ENCODE measurements at regions not wholly inside any gene's neighbourhood (a gene's known extent, or its start where the extent isn't known, plus 50 kb on each side); places are given as distances from the start of the nearest gene placed in this dataset.
"Not testable (repeated sequence)": the region's sequence is repeated elsewhere in the genome, so short reads cannot be mapped to it uniquely, and the experiment has no call there.

DNA sequence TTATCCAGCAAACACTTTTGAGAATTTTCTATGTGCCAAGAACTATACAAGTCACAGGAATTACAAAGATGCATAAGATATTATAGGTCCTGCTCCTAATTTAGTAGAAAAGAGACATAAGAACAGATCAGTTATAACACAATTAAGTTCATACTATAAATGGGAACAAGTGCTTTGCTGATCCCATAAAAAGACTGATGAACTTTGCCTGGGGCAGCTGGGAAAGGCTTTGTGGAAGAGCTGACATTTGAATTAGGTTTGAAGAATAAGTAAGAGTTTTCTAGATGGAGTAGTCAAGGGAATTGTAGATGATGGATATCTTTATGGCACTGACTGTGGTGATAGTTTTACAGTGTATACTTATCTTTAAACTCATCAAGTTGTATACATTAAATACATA is 76.5 kb downstream of the VCAM1 start:
- TF ChIP-seq POLR2A (IDR thresholded peaks at IDR 0.05) = no peak
- TF ChIP-seq POLR2AphosphoS5 (IDR thresholded peaks at IDR 0.05) = no peak
- no peak for TF ChIP-seq EP300 (IDR thresholded peaks at IDR 0.05)
- TF ChIP-seq, protein P1, sequence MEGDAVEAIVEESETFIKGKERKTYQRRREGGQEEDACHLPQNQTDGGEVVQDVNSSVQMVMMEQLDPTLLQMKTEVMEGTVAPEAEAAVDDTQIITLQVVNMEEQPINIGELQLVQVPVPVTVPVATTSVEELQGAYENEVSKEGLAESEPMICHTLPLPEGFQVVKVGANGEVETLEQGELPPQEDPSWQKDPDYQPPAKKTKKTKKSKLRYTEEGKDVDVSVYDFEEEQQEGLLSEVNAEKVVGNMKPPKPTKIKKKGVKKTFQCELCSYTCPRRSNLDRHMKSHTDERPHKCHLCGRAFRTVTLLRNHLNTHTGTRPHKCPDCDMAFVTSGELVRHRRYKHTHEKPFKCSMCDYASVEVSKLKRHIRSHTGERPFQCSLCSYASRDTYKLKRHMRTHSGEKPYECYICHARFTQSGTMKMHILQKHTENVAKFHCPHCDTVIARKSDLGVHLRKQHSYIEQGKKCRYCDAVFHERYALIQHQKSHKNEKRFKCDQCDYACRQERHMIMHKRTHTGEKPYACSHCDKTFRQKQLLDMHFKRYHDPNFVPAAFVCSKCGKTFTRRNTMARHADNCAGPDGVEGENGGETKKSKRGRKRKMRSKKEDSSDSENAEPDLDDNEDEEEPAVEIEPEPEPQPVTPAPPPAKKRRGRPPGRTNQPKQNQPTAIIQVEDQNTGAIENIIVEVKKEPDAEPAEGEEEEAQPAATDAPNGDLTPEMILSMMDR (IDR thresholded peaks at IDR 0.05) = no peak
- DNase-seq = no peak
- no peak overlapping the region for H3K27ac ChIP-seq
- peaks cover 0 to 9% (median 4%) of the 10 kb centered on the region in 4 donors for H3K9me3 ChIP-seq
- no peaks in the 10 kb centered on the region for H3K36me3 ChIP-seq
- H3K4me1 ChIP-seq = peaks cover 0 to 9% (median 0%) of the 10 kb centered on the region in 4 donors
- H3K4me3 ChIP-seq = no peak overlapping the region
- intact Hi-C loops (cut with DNase I; ENCODE audit: low total_unique reads) = no loop called here
- H3K27me3 ChIP-seq = no peaks in the 10 kb centered on the region

DNA sequence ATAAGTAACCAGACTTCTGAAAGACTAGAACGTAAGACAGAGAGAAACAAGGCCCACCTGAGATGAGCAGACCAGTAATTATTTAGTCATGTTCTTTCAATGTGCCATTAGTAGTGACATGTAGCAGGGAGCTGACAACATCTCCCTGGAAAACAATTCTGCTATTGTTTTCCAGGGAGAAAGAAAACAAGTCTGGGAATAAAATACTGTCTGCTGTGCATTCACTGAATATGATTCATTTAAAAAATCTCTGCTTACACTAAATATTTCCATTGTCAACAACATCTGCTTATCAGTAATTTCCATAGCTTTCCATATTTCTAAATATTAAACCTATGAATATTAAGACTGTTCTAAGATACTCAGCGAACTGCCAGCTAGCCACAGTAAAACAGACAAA is 80.0 kb downstream of the VCAM1 start:
- DNase-seq = no peak
- no peak overlapping the region for H3K4me3 ChIP-seq
- WGBS, 5 donors = 61 to 78% (median 69%) methylated on average over 2 of the region's 2 CpGs
- no peaks in the 10 kb centered on the region for H3K27me3 ChIP-seq
- H3K36me3 ChIP-seq = no peaks in the 10 kb centered on the region
- H3K9me3 ChIP-seq = peaks cover 0 to 15% (median 7%) of the 10 kb centered on the region in 4 donors
- H3K27ac ChIP-seq = no peak overlapping the region
- TF ChIP-seq EP300 (IDR thresholded peaks at IDR 0.05) = no peak
- TF ChIP-seq, protein P1 (IDR thresholded peaks at IDR 0.05) = no peak
- no peak for TF ChIP-seq POLR2A (IDR thresholded peaks at IDR 0.05)
- TF ChIP-seq POLR2AphosphoS5 (IDR thresholded peaks at IDR 0.05) = no peak
- H3K4me1 ChIP-seq = peaks cover 0 to 9% (median 0%) of the 10 kb centered on the region in 4 donors
- intact Hi-C loops (cut with DNase I; ENCODE audit: low total_unique reads) = no loop called here

DNA sequence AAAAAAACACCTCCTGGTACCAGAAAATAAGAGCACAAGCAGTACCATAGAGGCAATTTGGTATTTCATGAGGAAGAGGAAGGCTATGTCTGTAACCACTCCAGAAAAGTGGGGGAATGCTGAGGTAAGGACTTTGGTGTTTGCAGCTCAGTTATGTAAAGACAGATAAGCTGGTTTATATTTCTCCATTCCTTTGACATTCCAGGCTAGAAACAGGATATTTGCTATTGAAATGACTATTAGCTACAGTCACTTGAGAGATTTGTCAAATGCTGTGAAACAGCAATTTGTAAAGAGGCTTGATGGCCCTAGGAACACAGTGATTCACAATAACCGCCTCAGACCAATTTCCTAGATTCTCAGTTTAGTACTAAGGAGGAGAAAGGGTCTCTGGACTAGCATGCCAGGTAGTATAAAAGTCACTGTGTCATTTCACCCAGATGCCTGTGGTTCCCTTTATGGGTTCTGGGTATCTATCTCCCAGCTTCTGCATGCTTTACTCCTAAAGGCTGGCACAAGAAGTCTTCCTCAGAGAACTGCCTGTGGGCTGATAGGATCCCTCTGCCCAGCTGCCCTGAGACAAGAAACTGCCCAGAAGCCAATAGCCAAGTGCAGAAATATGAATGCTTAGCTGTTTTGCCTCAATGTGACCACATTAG is 80.5 kb downstream of the VCAM1 start:
- Histone ChIP-seq H3K27ac (no peak overlapping the region), H3K4me3 (no peak overlapping the region), H3K27me3 (no peaks in the 10 kb centered on the region), H3K4me1 (peaks cover 0 to 9% (median 0%) of the 10 kb centered on the region in 4 donors), H3K9me3 (peaks cover 0 to 15% (median 7%) of the 10 kb centered on the region in 4 donors), H3K36me3 (no peaks in the 10 kb centered on the region)
- TF ChIP-seq, protein P1 (IDR thresholded peaks at IDR 0.05) = no peak
- no peak for TF ChIP-seq EP300 (IDR thresholded peaks at IDR 0.05)
- no peak for TF ChIP-seq POLR2AphosphoS5 (IDR thresholded peaks at IDR 0.05)
- no peak for TF ChIP-seq POLR2A (IDR thresholded peaks at IDR 0.05)
- 37 to 59% (median 44%) methylated on average over 1 of the region's 1 CpG for whole genome bisulfite sequencing, 5 donors
- no peak for DNase-seq
- intact Hi-C loops (cut with DNase I; ENCODE audit: low total_unique reads) = no loop called here

DNA sequence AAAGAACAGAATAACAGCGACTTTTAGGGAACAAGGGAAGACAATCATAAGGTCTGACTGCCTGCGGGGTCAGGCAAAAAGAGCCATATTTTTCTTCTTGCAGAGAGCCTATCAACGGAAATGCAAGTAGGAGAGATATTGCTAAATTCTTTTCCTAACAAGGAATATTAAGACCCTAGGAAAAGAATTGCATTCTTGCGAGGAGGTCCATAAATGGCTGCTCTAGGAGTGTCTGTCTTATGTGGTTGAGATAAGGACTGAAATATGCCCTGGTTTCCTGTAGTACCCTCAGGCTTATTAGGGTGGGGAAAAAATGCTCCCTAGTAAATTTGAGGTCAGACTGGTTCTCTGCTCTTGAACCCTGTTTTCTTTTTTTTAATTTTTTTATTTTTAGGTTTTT is 81.7 kb downstream of the VCAM1 start:
- intact Hi-C loops (cut with DNase I; ENCODE audit: low total_unique reads); H3K27ac ChIP-seq; DNase-seq; H3K27me3 ChIP-seq; H3K4me1 ChIP-seq; H3K4me3 ChIP-seq; H3K36me3 ChIP-seq: not testable (repeated sequence)
- H3K9me3 ChIP-seq = peaks cover 0 to 15% (median 7%) of the 10 kb centered on the region in 4 donors
- 92 to 98% (median 96%) methylated on average over 4 of the region's 4 CpGs for WGBS, 5 donors

DNA sequence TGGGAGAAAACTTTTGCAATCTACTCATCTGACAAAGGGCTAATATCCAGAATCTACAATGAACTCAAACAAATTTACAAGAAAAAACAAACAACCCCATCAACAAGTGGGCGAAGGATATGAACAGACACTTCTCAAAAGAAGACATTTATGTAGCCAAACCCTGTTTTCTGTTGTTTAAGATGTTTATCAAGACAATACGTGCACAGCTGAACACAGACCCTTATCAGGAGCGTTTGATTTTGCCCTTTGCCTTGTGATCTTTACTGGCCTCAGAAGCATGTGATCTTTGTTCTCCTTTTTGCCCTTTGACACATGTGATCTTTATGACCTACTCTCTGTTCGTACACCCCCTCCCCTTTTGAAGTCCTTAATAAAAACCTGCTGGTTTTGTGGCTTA is 83.7 kb downstream of the VCAM1 start:
- H3K4me1 ChIP-seq; DNase-seq; intact Hi-C loops (cut with DNase I; ENCODE audit: low total_unique reads); H3K36me3 ChIP-seq; H3K4me3 ChIP-seq; H3K27me3 ChIP-seq; H3K27ac ChIP-seq: not testable (repeated sequence)
- 57 to 72% (median 62%) methylated on average over 4 of the region's 4 CpGs for WGBS, 5 donors
- H3K9me3 ChIP-seq = peaks cover 0 to 15% (median 7%) of the 10 kb centered on the region in 4 donors
